ENCODE measurements at regions not wholly inside any gene's neighbourhood (a gene's known extent, or its start where the extent isn't known, plus 50 kb on each side); places are given as distances from the start of the nearest gene placed in this dataset.

- Histone ChIP-seq H2BK20ac (ENCODE audit: low read depth, low read length, poor library complexity, severe bottlenecking) (no peak overlapping the region), H2AFZ (ENCODE audit: low read length) (no peak overlapping the region), H2BK15ac (ENCODE audit: low read depth, low read length) (no peak overlapping the region), H3K23me2 (ENCODE audit: insufficient read length, low read depth, low read length, poor library complexity, severe bottlenecking) (no peaks in the 10 kb centered on the region), H2BK12ac (ENCODE audit: insufficient read length, low read depth, low read length) (no peak overlapping the region), H2BK120ac (ENCODE audit: low read depth, low read length, poor library complexity, severe bottlenecking) (no peak overlapping the region), H3K56ac (ENCODE audit: insufficient read length, low read depth, low read length) (no peak overlapping the region), H4K20me1 (ENCODE audit: control insufficient read depth, insufficient read depth, insufficient read length) (no peaks in the 10 kb centered on the region), H3K18ac (ENCODE audit: insufficient read length, low read depth, low read length) (no peak overlapping the region), H3T11ph (ENCODE audit: low read length) (no peak overlapping the region), H4K5ac (ENCODE audit: insufficient read length, low read depth, low read length) (no peak overlapping the region), H3K4me1 (ENCODE audit: insufficient read depth, low read length) (no peaks in the 10 kb centered on the region; the same call in 1 of the 2 replicates), H3K23ac (ENCODE audit: insufficient read length, low read depth, low read length) (no peak overlapping the region), H3K27me3 (ENCODE audit: insufficient read depth, low read length) (no peaks in the 10 kb centered on the region), H3K79me1 (ENCODE audit: insufficient read depth, low read depth, low read length, poor library complexity, severe bottlenecking) (no peaks in the 10 kb centered on the region), H3K14ac (ENCODE audit: insufficient read depth, low read length) (no peak overlapping the region), H3K4me2 (ENCODE audit: insufficient read depth, insufficient read length, low read length) (no peak overlapping the region), H3K9me3 (ENCODE audit: control insufficient read depth, low read depth, low read length) (no peaks in the 10 kb centered on the region), H3K79me2 (ENCODE audit: insufficient read depth, low read length) (no peaks in the 10 kb centered on the region), H3K9ac (ENCODE audit: extremely low read depth, insufficient read length, low read length) (no peak overlapping the region), H4K91ac (ENCODE audit: insufficient read length, low read depth, low read length) (no peak overlapping the region), H4K8ac (replicated peaks; ENCODE audit: insufficient read length, low read depth, low read length) (no peak overlapping the region), H2BK5ac (ENCODE audit: insufficient read length, low read length) (no peak overlapping the region), H3K27ac (ENCODE audit: insufficient read length, low read depth, low read length) (no peak overlapping the region), H2AK5ac (ENCODE audit: insufficient read length, low read length) (no peak overlapping the region), H3K4ac (ENCODE audit: low read depth, low read length) (no peak overlapping the region)
- peaks cover 0 to 4% of the 10 kb centered on the region in 2 experiments; a peak in 2 of 5 replicates for H3K9me3 Mint-ChIP-seq
- TF ChIP-seq CTCF (conservative IDR thresholded peaks at IDR 0.05) = no peak
- H3K27me3 Mint-ChIP-seq (ENCODE audit: low read depth) = peaks cover 6% of the 10 kb centered on the region
- H3K27ac Mint-ChIP-seq = no peak overlapping the region
- H3K4me1 Mint-ChIP-seq = peaks cover 8 to 10% of the 10 kb centered on the region in 2 experiments; a peak in 2 of 4 replicates
- no peak overlapping the region for H3K4me3 Mint-ChIP-seq
- no peak for DNase-seq
- no CpG with 5 or more reads among the region's 3 CpGs for WGBS (ENCODE audit: extremely low coverage, insufficient read length, low lambda C conversion rate)
- H3K36me3 Mint-ChIP-seq (ENCODE audit: insufficient read depth in 1 of 3, low read depth in 3 of 3) = no peaks in the 10 kb centered on the region
These were observed 166.5 kb downstream of the RRAGC start for GRCh38 chr1:38693031-38693430.

All from H9 (cell line).